Nephron (organoid): ENCODE measurements at regions not wholly inside any gene's neighbourhood (a gene's known extent, or its start where the extent isn't known, plus 50 kb on each side); places are given as distances from the start of the nearest gene placed in this dataset.

Source experiments
- H3K27ac Mint-ChIP-seq, 3 experiments: 2 replicates each; pipeline ENCODE4 v1.8.0; 2020; ENCODE audit warnings: mixed read lengths in 3 of 3, mild to moderate bottlenecking in 2 of 3, moderate library complexity in 1 of 3
- H3K27me3 Mint-ChIP-seq: 2 replicates; pipeline ENCODE4 v1.8.0; 2021; ENCODE audit warnings: low read depth, mild to moderate bottlenecking, moderate library complexity, mixed read lengths
- H3K36me3 Mint-ChIP-seq: 2 replicates; pipeline ENCODE4 v1.8.0; 2020; ENCODE audit warnings: low read depth, mixed read lengths
- H3K4me1 Mint-ChIP-seq: 2 replicates; pipeline ENCODE4 v1.8.0; 2020; ENCODE audit warnings: mixed read lengths
- H3K4me3 Mint-ChIP-seq, 3 experiments: 2 replicates each; pipeline ENCODE4 v1.8.0; 2020; ENCODE audit warnings: mild to moderate bottlenecking in 3 of 3, mixed read lengths in 3 of 3, moderate library complexity in 2 of 3
- H3K9me3 Mint-ChIP-seq: 2 replicates; pipeline ENCODE4 v1.8.0; 2020; ENCODE audit warnings: mixed read lengths
- CTCF ChIP-seq, 3 experiments: fragments of 200-600 bp; sonication (generic); IDR thresholded peaks; one replicate each; pipeline ENCODE4 v1.5.0; 2021; ENCODE audit warnings: antibody characterized with exemption in 3 of 3; ENCODE audit not compliant: unreplicated experiment in 3 of 3

- no peaks in the 10 kb centered on the region for H3K36me3 Mint-ChIP-seq
- H3K27me3 Mint-ChIP-seq, result no peaks in the 10 kb centered on the region
- TF ChIP-seq CTCF (IDR thresholded peaks at IDR 0.05; ENCODE audit: unreplicated experiment in 3 of 3), result no peak
- peaks cover 17% of the 10 kb centered on the region for H3K9me3 Mint-ChIP-seq
- no peak overlapping the region for H3K4me3 Mint-ChIP-seq
- no peak overlapping the region for H3K27ac Mint-ChIP-seq
- no peaks in the 10 kb centered on the region for H3K4me1 Mint-ChIP-seq
Observed at GRCh38 chr6:23905133-23905815, 220.7 kb upstream of the NRSN1 start.

GRCh38 chr6:23910420-23910819, 215.6 kb upstream of the NRSN1 start:
- Mint-ChIP-seq H3K36me3 (no peaks in the 10 kb centered on the region), H3K27ac (no peak overlapping the region), H3K27me3 (no peaks in the 10 kb centered on the region), H3K9me3 (peaks cover 17% of the 10 kb centered on the region), H3K4me3 (no peak overlapping the region), H3K4me1 (no peaks in the 10 kb centered on the region)
- no peak for TF ChIP-seq CTCF (IDR thresholded peaks at IDR 0.05; ENCODE audit: unreplicated experiment in 3 of 3)

GRCh38 chr6:23927935-23928334, 198.1 kb upstream of the NRSN1 start:
- no peak overlapping the region for H3K27ac Mint-ChIP-seq
- peaks cover 7% of the 10 kb centered on the region for H3K4me1 Mint-ChIP-seq

GRCh38 chr6:23929201-23929600, 196.8 kb upstream of the NRSN1 start:
- no peak overlapping the region for H3K4me3 Mint-ChIP-seq
- no peak overlapping the region for H3K27ac Mint-ChIP-seq
- H3K27me3 Mint-ChIP-seq, result peaks cover 4% of the 10 kb centered on the region
- TF ChIP-seq CTCF (IDR thresholded peaks at IDR 0.05; ENCODE audit: unreplicated experiment in 3 of 3), result no peak
- H3K4me1 Mint-ChIP-seq, result peaks cover 7% of the 10 kb centered on the region
- no peaks in the 10 kb centered on the region for H3K36me3 Mint-ChIP-seq
- peaks cover 19% of the 10 kb centered on the region for H3K9me3 Mint-ChIP-seq

More at GRCh38 chr6:23927935-23928334, 198.1 kb upstream of the NRSN1 start:
- Mint-ChIP-seq H3K4me3 (no peak overlapping the region), H3K36me3 (no peaks in the 10 kb centered on the region), H3K27me3 (peaks cover 4% of the 10 kb centered on the region), H3K9me3 (peaks cover 9% of the 10 kb centered on the region)
- no peak for TF ChIP-seq CTCF (IDR thresholded peaks at IDR 0.05; ENCODE audit: unreplicated experiment in 3 of 3)

GRCh38 chr6:23940466-23940865, 185.5 kb upstream of the NRSN1 start:
- no peak for TF ChIP-seq CTCF (IDR thresholded peaks at IDR 0.05; ENCODE audit: unreplicated experiment in 3 of 3)
- peak overlapping the region in 1 of 3 experiments; percentile 10 for H3K27ac Mint-ChIP-seq

GRCh38 chr6:23951691-23952090, 174.3 kb upstream of the NRSN1 start:
- Mint-ChIP-seq H3K9me3 (no peaks in the 10 kb centered on the region), H3K4me3 (no peak overlapping the region), H3K27ac (no peak overlapping the region), H3K4me1 (peaks cover 6% of the 10 kb centered on the region), H3K27me3 (no peaks in the 10 kb centered on the region), H3K36me3 (no peaks in the 10 kb centered on the region)
- TF ChIP-seq CTCF (IDR thresholded peaks at IDR 0.05; ENCODE audit: unreplicated experiment in 3 of 3), result no peak

More at GRCh38 chr6:23940466-23940865, 185.5 kb upstream of the NRSN1 start:
- Mint-ChIP-seq H3K9me3 (peaks cover 3% of the 10 kb centered on the region), H3K4me1 (peaks cover 11% of the 10 kb centered on the region), H3K27me3 (no peaks in the 10 kb centered on the region), H3K36me3 (no peaks in the 10 kb centered on the region), H3K4me3 (no peak overlapping the region)
